Mammary epithelial cell (primary cell): ENCODE measurements at regions not wholly inside any gene's neighbourhood (a gene's known extent, or its start where the extent isn't known, plus 50 kb on each side); places are given as distances from the start of the nearest gene placed in this dataset.

Experiments used
- CTCF ChIP-seq, 2 donors: IDR thresholded peaks in 1 of 2; conservative IDR thresholded peaks in 1 of 2; 2 replicates each; pipeline ENCODE4 v1.5.1; 2011 to 2012; ENCODE audit warnings: inconsistent platforms in 2 of 2, low read length in 2 of 2, mild to moderate bottlenecking in 2 of 2, control low read depth in 1 of 2, low read depth in 1 of 2; ENCODE audit not compliant: insufficient read depth in 1 of 2; ENCODE audit errors: extremely low read depth in 1 of 2
- EZH2 ChIP-seq: IDR thresholded peaks from 2 replicates; pipeline ENCODE4 v1.6.1; 2012; ENCODE audit warnings: low read length, inconsistent platforms, borderline replicate concordance

GRCh38 chr6:23841116-23841515, 284.9 kb upstream of the NRSN1 start:
- TF ChIP-seq EZH2 (no peak), CTCF (conservative IDR thresholded peaks at IDR 0.05 in 1 of 2, IDR thresholded peaks at IDR 0.05 in 1 of 2; ENCODE audit: extremely low read depth in 1 of 2, insufficient read depth in 1 of 2, low read depth in 1 of 2, low read length in 2 of 2) (no peak)
